PC-3 (cell line): ENCODE measurements at regions not wholly inside any gene's neighbourhood (a gene's known extent, or its start where the extent isn't known, plus 50 kb on each side); places are given as distances from the start of the nearest gene placed in this dataset.

Source experiments
- ATAC-seq: fragments of 200-7000 bp; cut with Tn5 transposase; 2 replicates; pipeline ENCODE4 v1.9.1; 2020; ENCODE audit warnings: mild to moderate bottlenecking, moderate library complexity
- BruUV-seq: library from RNA; stranded (reverse); fragments of 400-500 nt; replicated peaks from 2 replicates; lab custom pipeline; 2021; lab: Mats Ljungman, UMichigan
- CTCF ChIA-PET: fragments of 300-600 bp; sonication (Branson Sonifier 250); formaldehyde crosslinking; loops from one replicate; lab custom pipeline; 2022; ENCODE audit warnings: antibody characterized with exemption; lab: Charles Lee
- POLR2A ChIA-PET: fragments of 300-600 bp; sonication (Branson Sonifier 250); formaldehyde crosslinking; loops from one replicate; lab custom pipeline; 2022; ENCODE audit warnings: antibody characterized with exemption; ENCODE audit not compliant: unreplicated experiment; lab: Charles Lee
- DNase-seq: peaks from one replicate; pipeline ENCODE4 v3.0.0-alpha.2; 2015
- H2AFZ ChIP-seq: fragments of 300-600 bp; sonication (generic); 2 replicates; pipeline ENCODE4 v1.6.0; 2016; ENCODE audit warnings: antibody characterized with exemption, low read length
- H3F3A ChIP-seq: fragments of 300-600 bp; sonication (generic); one replicate; pipeline ENCODE4 v1.6.0; 2017; ENCODE audit warnings: antibody characterized with exemption, low read length, control low read depth, mild to moderate bottlenecking; ENCODE audit not compliant: unreplicated experiment
- H3K27ac ChIP-seq: fragments of 300-600 bp; sonication (generic); 2 replicates; pipeline ENCODE4 v1.5.1; 2016; ENCODE audit warnings: mild to moderate bottlenecking, low read length
- H3K27me3 ChIP-seq: fragments of 300-600 bp; sonication (generic); 2 replicates; pipeline ENCODE4 v1.6.1; 2016; ENCODE audit warnings: low read length, mixed read lengths
- H3K36me3 ChIP-seq: fragments of 300-600 bp; sonication (generic); 2 replicates; pipeline ENCODE4 v1.6.1; 2016; ENCODE audit warnings: low read depth, mixed run types, low read length, mixed read lengths
- H3K4me1 ChIP-seq: fragments of 300-600 bp; sonication (generic); 2 replicates; pipeline ENCODE4 v1.5.1; 2016; ENCODE audit warnings: low read length; ENCODE audit not compliant: insufficient read depth
- H3K4me2 ChIP-seq: fragments of 300-600 bp; sonication (generic); 2 replicates; pipeline ENCODE4 v1.6.0; 2016; ENCODE audit warnings: low read length
- H3K4me3 ChIP-seq: fragments of 300-600 bp; sonication (generic); 2 replicates; pipeline ENCODE4 v1.5.1; 2016; ENCODE audit warnings: mild to moderate bottlenecking, low read length, mixed read lengths
- H3K79me2 ChIP-seq: fragments of 300-600 bp; sonication (generic); 2 replicates; pipeline ENCODE4 v1.6.1; 2017; ENCODE audit warnings: low read length, mixed read lengths
- H3K9ac ChIP-seq: fragments of 300-600 bp; sonication (generic); 2 replicates; pipeline ENCODE4 v1.6.0; 2016; ENCODE audit warnings: mild to moderate bottlenecking, low read length
- H3K9me2 ChIP-seq: fragments of 300-600 bp; sonication (generic); replicated peaks from 2 replicates; pipeline ENCODE4 v1.6.1; 2016; ENCODE audit warnings: mixed run types, low read length, mixed read lengths
- H3K9me3 ChIP-seq: fragments of 300-600 bp; sonication (generic); 2 replicates; pipeline ENCODE4 v1.6.1; 2016; ENCODE audit warnings: low read length, mixed read lengths
- H4K20me1 ChIP-seq: fragments of 300-600 bp; sonication (generic); 2 replicates; pipeline ENCODE4 v1.6.1; 2016; ENCODE audit warnings: low read length, mixed read lengths
- EZH2 ChIP-seq: fragments of 300-600 bp; sonication (generic); IDR thresholded peaks from one replicate; pipeline ENCODE4 v1.6.1; 2017; ENCODE audit warnings: antibody characterized with exemption, mild to moderate bottlenecking, low read length; ENCODE audit not compliant: unreplicated experiment
- EZH2phosphoT487 ChIP-seq: fragments of 300-600 bp; sonication (generic); IDR thresholded peaks from 2 replicates; pipeline ENCODE4 v1.6.1; 2018; ENCODE audit warnings: mild to moderate bottlenecking, antibody characterized with exemption, low read length, borderline replicate concordance
- intact Hi-C: fragments of 100-400 bp; cut with micrococcal nuclease; formaldehyde crosslinking; loops from 2 replicates; pipeline ENCODE4 v1.9.0; 2023
- TF ChIP-seq, protein P1 (sequence below): fragments of 300-600 bp; sonication (generic); conservative IDR thresholded peaks from 2 replicates; pipeline ENCODE4 v1.5.1; 2017; ENCODE audit warnings: antibody characterized with exemption, low read depth, mild to moderate bottlenecking, low read length

DNA sequence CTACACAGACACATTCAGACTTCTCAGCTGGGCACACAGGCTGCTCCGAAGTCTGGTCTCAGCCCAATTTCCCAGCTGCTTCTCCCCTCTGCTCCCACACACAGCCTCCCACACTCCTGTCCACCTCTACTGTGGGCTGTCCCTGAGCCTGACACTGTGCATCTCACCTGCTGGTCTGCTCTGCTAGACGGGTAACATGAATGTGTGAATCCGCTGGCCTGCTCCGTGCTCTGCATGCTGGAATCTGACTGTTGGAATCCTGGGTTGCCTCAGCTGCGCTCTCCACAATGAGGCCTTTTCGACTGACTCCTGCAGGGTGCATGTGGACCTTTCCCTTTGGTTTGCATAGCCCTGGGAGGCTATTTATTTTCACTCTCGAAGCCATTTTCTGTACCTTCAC lies 489.5 kb upstream of the B3GAT1 start:
- H3K27ac ChIP-seq, result no peak overlapping the region
- TF ChIP-seq EZH2 (no peak), EZH2phosphoT487 (no peak)
- TF ChIP-seq, protein P1, sequence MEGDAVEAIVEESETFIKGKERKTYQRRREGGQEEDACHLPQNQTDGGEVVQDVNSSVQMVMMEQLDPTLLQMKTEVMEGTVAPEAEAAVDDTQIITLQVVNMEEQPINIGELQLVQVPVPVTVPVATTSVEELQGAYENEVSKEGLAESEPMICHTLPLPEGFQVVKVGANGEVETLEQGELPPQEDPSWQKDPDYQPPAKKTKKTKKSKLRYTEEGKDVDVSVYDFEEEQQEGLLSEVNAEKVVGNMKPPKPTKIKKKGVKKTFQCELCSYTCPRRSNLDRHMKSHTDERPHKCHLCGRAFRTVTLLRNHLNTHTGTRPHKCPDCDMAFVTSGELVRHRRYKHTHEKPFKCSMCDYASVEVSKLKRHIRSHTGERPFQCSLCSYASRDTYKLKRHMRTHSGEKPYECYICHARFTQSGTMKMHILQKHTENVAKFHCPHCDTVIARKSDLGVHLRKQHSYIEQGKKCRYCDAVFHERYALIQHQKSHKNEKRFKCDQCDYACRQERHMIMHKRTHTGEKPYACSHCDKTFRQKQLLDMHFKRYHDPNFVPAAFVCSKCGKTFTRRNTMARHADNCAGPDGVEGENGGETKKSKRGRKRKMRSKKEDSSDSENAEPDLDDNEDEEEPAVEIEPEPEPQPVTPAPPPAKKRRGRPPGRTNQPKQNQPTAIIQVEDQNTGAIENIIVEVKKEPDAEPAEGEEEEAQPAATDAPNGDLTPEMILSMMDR, result no peak
- POLR2A ChIA-PET, result no interaction called here
- DNase-seq, result no peak
- no peak overlapping the region for H3K9ac ChIP-seq
- intact Hi-C loops, result no loop called here
- H3K9me2 ChIP-seq, result no peaks in the 10 kb centered on the region
- H3K4me2 ChIP-seq, result no peak overlapping the region
- H4K20me1 ChIP-seq, result no peaks in the 10 kb centered on the region
- peaks cover 21% of the 10 kb centered on the region for H3K27me3 ChIP-seq
- no TSS peak for BruUV-seq
- no peak overlapping the region for H2AFZ ChIP-seq
- H3K79me2 ChIP-seq, result no peaks in the 10 kb centered on the region
- CTCF ChIA-PET, result no interaction called here
- H3K9me3 ChIP-seq, result 0 out of 2 replicates have a peak, but pooled peaks cover 6% of the 10 kb centered on the region
- H3K4me1 ChIP-seq, result no peaks in the 10 kb centered on the region
- no peak overlapping the region for H3K4me3 ChIP-seq
- H3K36me3 ChIP-seq, result no peaks in the 10 kb centered on the region
- ATAC-seq, result no peak
- H3F3A ChIP-seq, result no peaks in the 10 kb centered on the region

DNA sequence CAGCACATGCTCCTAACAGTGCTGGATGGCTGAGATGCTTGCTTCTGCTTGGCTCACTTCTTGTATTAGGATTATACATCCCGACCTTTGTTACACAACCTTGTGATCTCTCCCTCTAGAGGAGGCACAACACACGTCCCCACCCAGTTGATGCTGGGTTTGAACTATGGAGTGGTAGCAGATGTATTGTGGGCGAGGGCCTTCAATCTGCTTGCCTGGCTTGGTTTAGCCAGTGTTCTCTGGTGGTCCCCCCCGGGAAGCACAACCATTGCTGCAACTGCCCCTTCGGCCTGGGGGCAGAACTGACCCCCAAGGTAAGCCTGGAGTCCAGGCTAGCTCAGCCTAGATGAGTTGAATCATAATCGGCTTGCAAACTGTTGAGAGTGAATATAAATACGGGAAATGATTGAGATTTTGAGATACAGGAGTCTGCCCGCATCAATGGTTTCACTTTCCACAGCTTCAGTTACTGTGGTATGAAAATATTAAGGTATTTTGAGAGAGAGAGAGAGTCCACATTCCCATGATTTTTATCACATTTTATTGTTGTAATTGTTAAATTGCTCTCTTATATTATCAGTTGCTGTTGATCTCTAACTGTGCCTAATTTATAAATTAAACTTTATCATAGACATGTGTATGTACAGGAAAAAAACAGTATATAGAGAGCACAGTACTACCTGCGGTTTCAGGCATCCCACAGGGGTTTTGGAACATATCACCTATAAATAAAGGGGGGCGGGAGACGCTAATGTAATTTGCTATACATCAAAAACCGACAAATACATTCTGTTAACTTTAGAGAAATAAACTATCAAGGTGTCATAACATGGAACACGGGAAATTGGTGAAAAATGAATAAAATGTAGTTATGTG lies 482.0 kb upstream of the B3GAT1 start:
- Histone ChIP-seq H3K9me3 (no peaks in the 10 kb centered on the region), H3F3A (no peaks in the 10 kb centered on the region), H3K9ac (no peak overlapping the region), H3K36me3 (no peaks in the 10 kb centered on the region), H3K79me2 (no peaks in the 10 kb centered on the region), H3K9me2 (no peaks in the 10 kb centered on the region), H3K27me3 (peaks cover 12% of the 10 kb centered on the region), H2AFZ (no peak overlapping the region), H3K4me1 (no peaks in the 10 kb centered on the region), H3K4me2 (no peak overlapping the region), H3K4me3 (no peak overlapping the region), H3K27ac (no peak overlapping the region), H4K20me1 (no peaks in the 10 kb centered on the region)
- ATAC-seq (no peak), DNase-seq (no peak)
- intact Hi-C loops, result no loop called here
- CTCF ChIA-PET, result no interaction called here
- POLR2A ChIA-PET, result no interaction called here
- TF ChIP-seq, protein P1, result no peak
- TF ChIP-seq EZH2 (no peak), EZH2phosphoT487 (no peak)
- no TSS peak for BruUV-seq

- Histone ChIP-seq H3K4me3 (no peak overlapping the region), H3K27me3 (peaks cover 43% of the 10 kb centered on the region), H3K27ac (no peak overlapping the region), H3K79me2 (no peaks in the 10 kb centered on the region), H3K4me2 (no peak overlapping the region), H4K20me1 (no peaks in the 10 kb centered on the region), H2AFZ (no peak overlapping the region), H3K9me3 (no peaks in the 10 kb centered on the region), H3K9me2 (no peaks in the 10 kb centered on the region), H3F3A (no peaks in the 10 kb centered on the region), H3K9ac (no peak overlapping the region), H3K36me3 (no peaks in the 10 kb centered on the region), H3K4me1 (no peaks in the 10 kb centered on the region)
- ChIA-PET POLR2A (no interaction called here), CTCF (no interaction called here)
- intact Hi-C loops, result no loop called here
- TF ChIP-seq EZH2 (no peak), EZH2phosphoT487 (no peak)
- TF ChIP-seq, protein P1, result no peak
- no peak for ATAC-seq
- DNase-seq, result no peak
- BruUV-seq, result no TSS peak
Measured at GRCh38 chr11:134890446-134890845, 478.4 kb upstream of the B3GAT1 start.
